Sigmoid colon (tissue), 6 donors: ENCODE measurements at regions not wholly inside any gene's neighbourhood (a gene's known extent, or its start where the extent isn't known, plus 50 kb on each side); places are given as distances from the start of the nearest gene placed in this dataset.

Source experiments
- DNase-seq: peaks from one replicate; pipeline ENCODE4 v3.0.0-alpha.2; 2019
- H3K27ac ChIP-seq, 4 donors: fragments of 200-600 bp; sonication (generic); one replicate each; pipeline ENCODE4 v1.5.1; 2016 to 2019; ENCODE audit warnings: mild to moderate bottlenecking in 1 of 4
- H3K27me3 ChIP-seq, 3 donors: fragments of 200-600 bp; sonication (generic); one replicate each; pipeline ENCODE4 v1.5.1; 2019; ENCODE audit warnings: mild to moderate bottlenecking in 1 of 3
- H3K36me3 ChIP-seq, 4 donors: fragments of 200-600 bp; sonication (generic); one replicate each; pipeline ENCODE4 v1.5.1; 2016 to 2019
- H3K4me1 ChIP-seq, 4 donors: fragments of 200-600 bp; sonication (generic); one replicate each; pipeline ENCODE4 v1.5.1; 2017 to 2019
- H3K4me3 ChIP-seq, 4 donors: fragments of 200-600 bp; sonication (generic); one replicate each; pipeline ENCODE4 v1.5.1; 2017 to 2019; ENCODE audit warnings: mild to moderate bottlenecking in 2 of 4, moderate library complexity in 1 of 4
- H3K9me3 ChIP-seq, 4 donors: fragments of 200-600 bp in 3 of 4; sonication (generic) in 3 of 4; one replicate each; pipeline versions ENCODE4 v1.5.1 to v1.6.1; 2013 to 2019
- EP300 ChIP-seq, 4 donors: sonication (generic); formaldehyde crosslinking; IDR thresholded peaks; one replicate each; pipeline ENCODE4 v1.6.1; 2017; ENCODE audit warnings: antibody characterized with exemption in 4 of 4
- POLR2A ChIP-seq, 2 donors: fragments of 450-650 bp; IDR thresholded peaks; one replicate each; pipeline ENCODE4 v1.6.1; 2016; ENCODE audit warnings: antibody characterized with exemption in 2 of 2, mild to moderate bottlenecking in 2 of 2, moderate library complexity in 2 of 2
- POLR2AphosphoS5 ChIP-seq, 4 donors: sonication (generic); formaldehyde crosslinking; IDR thresholded peaks; one replicate each; pipeline ENCODE4 v1.6.1; 2017; ENCODE audit warnings: antibody characterized with exemption in 4 of 4
- WGBS, 2 donors: extraction: QIAGEN DNeasy Blood & Tissue Kit; methylation state at CpG; one replicate each; pipeline ENCODE4 v1.1.7; 2013; 5-methylcytosine and 5-hydroxymethylcytosine counted together
- intact Hi-C: fragments of 100-400 bp; cut with DNase I; formaldehyde crosslinking; loops from one replicate; pipeline ENCODE4 v1.15.1; 2023
- TF ChIP-seq, protein P1 (sequence below), 4 experiments: fragments of 450-650 bp in 3 of 4; fragments of 200-600 bp in 1 of 4; IDR thresholded peaks; one replicate each; pipeline ENCODE4 v1.5.1; 2016 to 2019; ENCODE audit warnings: antibody characterized with exemption in 4 of 4, mild to moderate bottlenecking in 3 of 4, moderate library complexity in 2 of 4
- donor health status: healthy with polysubstance abuse.
- donor health status: healthy.

DNA sequence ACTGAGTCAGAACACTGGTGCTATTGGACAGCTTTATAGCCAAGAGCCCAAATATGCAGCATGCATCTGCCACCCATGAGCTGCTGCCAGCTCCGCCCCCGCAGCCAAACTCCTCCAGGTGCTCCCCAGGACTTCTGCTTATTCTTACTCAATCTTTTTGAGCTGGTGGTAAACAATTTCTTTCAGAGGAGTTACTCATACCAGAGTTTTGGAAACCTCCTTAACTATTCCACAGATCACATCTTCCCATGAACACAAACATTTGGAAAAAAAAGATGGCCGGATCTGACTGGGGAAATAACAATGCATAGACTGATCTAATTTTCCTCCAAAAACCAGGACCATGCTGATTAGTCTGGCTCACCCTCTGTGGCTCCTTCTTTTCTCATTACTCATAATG is 399.9 kb downstream of the GPM6A start:
- H3K4me3 ChIP-seq, result no peak overlapping the region
- H3K9me3 ChIP-seq, result peaks cover 0 to 9% (median 6%) of the 10 kb centered on the region in 4 donors
- no peaks in the 10 kb centered on the region for H3K4me1 ChIP-seq
- H3K36me3 ChIP-seq, result no peaks in the 10 kb centered on the region
- H3K27me3 ChIP-seq, result no peaks in the 10 kb centered on the region
- TF ChIP-seq EP300 (IDR thresholded peaks at IDR 0.05) (no peak), POLR2A (IDR thresholded peaks at IDR 0.05) (no peak), POLR2AphosphoS5 (IDR thresholded peaks at IDR 0.05) (no peak)
- TF ChIP-seq, protein P1, sequence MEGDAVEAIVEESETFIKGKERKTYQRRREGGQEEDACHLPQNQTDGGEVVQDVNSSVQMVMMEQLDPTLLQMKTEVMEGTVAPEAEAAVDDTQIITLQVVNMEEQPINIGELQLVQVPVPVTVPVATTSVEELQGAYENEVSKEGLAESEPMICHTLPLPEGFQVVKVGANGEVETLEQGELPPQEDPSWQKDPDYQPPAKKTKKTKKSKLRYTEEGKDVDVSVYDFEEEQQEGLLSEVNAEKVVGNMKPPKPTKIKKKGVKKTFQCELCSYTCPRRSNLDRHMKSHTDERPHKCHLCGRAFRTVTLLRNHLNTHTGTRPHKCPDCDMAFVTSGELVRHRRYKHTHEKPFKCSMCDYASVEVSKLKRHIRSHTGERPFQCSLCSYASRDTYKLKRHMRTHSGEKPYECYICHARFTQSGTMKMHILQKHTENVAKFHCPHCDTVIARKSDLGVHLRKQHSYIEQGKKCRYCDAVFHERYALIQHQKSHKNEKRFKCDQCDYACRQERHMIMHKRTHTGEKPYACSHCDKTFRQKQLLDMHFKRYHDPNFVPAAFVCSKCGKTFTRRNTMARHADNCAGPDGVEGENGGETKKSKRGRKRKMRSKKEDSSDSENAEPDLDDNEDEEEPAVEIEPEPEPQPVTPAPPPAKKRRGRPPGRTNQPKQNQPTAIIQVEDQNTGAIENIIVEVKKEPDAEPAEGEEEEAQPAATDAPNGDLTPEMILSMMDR (IDR thresholded peaks at IDR 0.05), result no peak
- DNase-seq, result no peak
- no peak overlapping the region for H3K27ac ChIP-seq
- intact Hi-C loops, result no loop called here
- whole genome bisulfite sequencing, 2 donors, result 50 to 53% methylated on average over 3 of the region's 3 CpGs

DNA sequence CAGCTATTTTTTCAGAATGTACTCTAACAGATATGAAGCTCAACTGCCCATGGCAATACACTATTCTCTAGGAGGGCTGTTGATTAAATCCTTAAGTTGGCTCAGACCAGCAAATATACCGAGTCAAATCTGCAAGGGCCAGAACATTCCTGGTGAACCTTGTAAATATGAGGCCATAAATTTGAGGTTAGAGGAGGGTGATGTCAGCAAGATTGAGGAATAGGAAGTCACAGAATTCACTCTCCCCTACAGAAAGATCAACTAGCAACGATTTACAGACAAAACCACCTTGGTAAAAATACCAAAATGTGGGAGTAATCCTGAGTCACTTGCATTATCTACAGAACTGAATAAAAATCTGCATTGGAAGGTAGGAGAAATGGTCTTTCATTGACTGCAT is 399.3 kb downstream of the GPM6A start:
- H3K9me3 ChIP-seq, result peaks cover 0 to 10% (median 8%) of the 10 kb centered on the region in 4 donors
- no peaks in the 10 kb centered on the region for H3K36me3 ChIP-seq
- DNase-seq, result no peak
- H3K27ac ChIP-seq, result no peak overlapping the region
- intact Hi-C loops, result no loop called here
- no peaks in the 10 kb centered on the region for H3K27me3 ChIP-seq
- H3K4me1 ChIP-seq, result no peaks in the 10 kb centered on the region
- TF ChIP-seq POLR2AphosphoS5 (IDR thresholded peaks at IDR 0.05) (no peak), EP300 (IDR thresholded peaks at IDR 0.05) (no peak), POLR2A (IDR thresholded peaks at IDR 0.05) (no peak)
- TF ChIP-seq, protein P1 (IDR thresholded peaks at IDR 0.05), result no peak
- 32 to 39% methylated on average over 2 of the region's 2 CpGs for WGBS, 2 donors
- no peak overlapping the region for H3K4me3 ChIP-seq

DNA sequence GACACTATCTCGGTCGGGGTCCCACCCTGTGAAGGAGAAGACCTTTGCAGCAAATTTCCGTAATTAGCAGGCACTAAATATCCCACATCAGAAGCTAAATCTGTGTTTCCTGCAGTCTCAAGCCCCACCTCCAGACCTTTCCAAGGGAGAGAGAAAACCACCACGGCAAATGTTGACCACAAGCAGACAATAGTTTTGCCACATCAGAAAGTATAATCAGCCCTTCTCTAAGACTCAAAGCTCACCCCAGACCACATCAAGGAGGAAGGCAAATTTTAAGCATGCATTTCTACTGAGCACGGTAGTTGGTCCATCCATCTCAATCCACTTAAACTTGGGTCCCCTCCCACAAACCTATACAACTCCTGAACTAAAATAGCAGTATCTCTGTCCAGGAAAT is 398.5 kb downstream of the GPM6A start:
- H3K36me3 ChIP-seq, result no peaks in the 10 kb centered on the region
- TF ChIP-seq, protein P1 (IDR thresholded peaks at IDR 0.05), result no peak
- TF ChIP-seq POLR2A (IDR thresholded peaks at IDR 0.05) (no peak), POLR2AphosphoS5 (IDR thresholded peaks at IDR 0.05) (no peak), EP300 (IDR thresholded peaks at IDR 0.05) (no peak)
- H3K4me3 ChIP-seq, result no peak overlapping the region
- H3K9me3 ChIP-seq, result peaks cover 0 to 12% (median 8%) of the 10 kb centered on the region in 4 donors
- no peaks in the 10 kb centered on the region for H3K27me3 ChIP-seq
- DNase-seq, result no peak
- intact Hi-C loops, result no loop called here
- H3K4me1 ChIP-seq, result no peaks in the 10 kb centered on the region
- WGBS, 2 donors, result 44 to 77% methylated on average over 5 of the region's 5 CpGs
- no peak overlapping the region for H3K27ac ChIP-seq

DNA sequence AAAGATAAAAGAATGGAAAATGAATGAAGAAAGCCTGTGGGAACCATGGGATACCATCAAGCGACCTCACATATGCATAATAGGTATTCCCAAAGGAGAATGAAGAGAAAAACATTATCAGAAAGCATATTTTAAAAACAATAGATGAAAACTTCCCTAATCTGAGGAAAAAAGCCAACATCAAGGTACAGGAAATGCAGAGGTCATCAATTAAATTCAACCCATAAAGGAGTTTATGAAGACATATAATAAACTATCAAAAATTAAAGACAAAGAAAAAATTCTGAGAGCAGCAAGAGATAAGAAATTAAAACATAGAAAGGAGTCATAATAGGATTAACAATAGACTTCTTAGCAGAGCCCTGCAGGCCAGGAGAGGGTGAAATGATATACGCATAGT is 397.5 kb downstream of the GPM6A start:
- no peaks in the 10 kb centered on the region for H3K4me1 ChIP-seq
- H3K27me3 ChIP-seq, result no peaks in the 10 kb centered on the region
- intact Hi-C loops, result no loop called here
- TF ChIP-seq POLR2A (IDR thresholded peaks at IDR 0.05), result no peak
- TF ChIP-seq, protein P1 (IDR thresholded peaks at IDR 0.05), result no peak
- TF ChIP-seq POLR2AphosphoS5 (IDR thresholded peaks at IDR 0.05), result no peak
- no peak for TF ChIP-seq EP300 (IDR thresholded peaks at IDR 0.05)
- peaks cover 0 to 12% (median 8%) of the 10 kb centered on the region in 4 donors for H3K9me3 ChIP-seq
- WGBS, 2 donors, result 72 to 84% methylated on average over 2 of the region's 2 CpGs
- no peaks in the 10 kb centered on the region for H3K36me3 ChIP-seq
- no peak for DNase-seq
- H3K4me3 ChIP-seq, result no peak overlapping the region
- H3K27ac ChIP-seq, result no peak overlapping the region

DNA sequence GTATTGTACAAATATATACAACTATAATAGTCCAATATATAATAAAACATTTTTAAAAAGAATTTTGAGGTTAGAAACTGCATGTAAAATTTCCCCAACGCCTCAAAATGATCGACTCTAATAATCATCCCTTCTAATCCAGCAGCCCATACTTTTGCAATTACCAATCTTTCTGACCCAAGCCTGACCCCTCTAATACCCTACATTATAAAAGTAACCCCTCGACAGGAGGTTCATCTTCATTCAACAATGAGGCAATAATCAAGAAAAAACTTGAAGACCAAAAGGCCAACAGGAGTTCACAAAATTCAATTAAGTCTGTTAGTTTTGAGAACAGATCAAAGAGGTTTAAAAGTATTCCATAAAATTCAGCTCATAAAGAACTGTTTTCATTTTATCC is 393.5 kb downstream of the GPM6A start:
- Histone ChIP-seq H3K27ac (no peak overlapping the region), H3K4me1 (no peaks in the 10 kb centered on the region), H3K36me3 (no peaks in the 10 kb centered on the region), H3K27me3 (no peaks in the 10 kb centered on the region), H3K9me3 (peaks cover 0 to 12% (median 6%) of the 10 kb centered on the region in 4 donors), H3K4me3 (no peak overlapping the region)
- intact Hi-C loops, result no loop called here
- no peak for TF ChIP-seq POLR2AphosphoS5 (IDR thresholded peaks at IDR 0.05)
- no peak for DNase-seq
- 81 to 86% methylated on average over 3 of the region's 3 CpGs for WGBS, 2 donors
